ENCODE measurements at regions not wholly inside any gene's neighbourhood (a gene's known extent, or its start where the extent isn't known, plus 50 kb on each side); places are given as distances from the start of the nearest gene placed in this dataset.

DNA sequence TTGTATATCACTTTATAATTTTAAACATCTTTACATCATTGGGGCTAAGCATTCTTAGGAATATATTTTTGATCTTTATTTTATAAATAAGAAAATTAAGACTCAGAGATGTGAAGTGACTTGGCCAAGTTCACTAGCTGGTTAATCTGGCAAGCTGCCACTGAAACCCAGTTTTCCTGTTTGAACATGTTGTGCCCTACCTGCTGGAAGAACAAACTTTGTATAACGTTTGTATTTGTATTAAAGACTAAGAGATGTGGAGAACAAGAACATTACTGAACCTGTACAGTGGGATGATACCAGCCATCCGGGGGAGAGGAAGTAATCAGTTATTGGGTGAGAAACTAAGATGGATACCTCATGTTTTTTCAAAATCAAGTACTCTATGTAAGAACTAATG is 77.2 kb upstream of the SIPA1L2 start:
- TF ChIP-seq EZH2phosphoT487 (IDR thresholded peaks at IDR 0.05; ENCODE audit: insufficient read depth, low read depth) (no peak), EZH2 (IDR thresholded peaks at IDR 0.05; ENCODE audit: insufficient read depth, poor library complexity, severe bottlenecking) (no peak)
